ENCODE measurements at regions not wholly inside any gene's neighbourhood (a gene's known extent, or its start where the extent isn't known, plus 50 kb on each side); places are given as distances from the start of the nearest gene placed in this dataset.

GRCh38 chr18:22601481-22601880 lies 183.8 kb upstream of the CTAGE1 start:
- TF ChIP-seq CTCF (IDR thresholded peaks at IDR 0.05) = no peak
- TF ChIP-seq POLR2A (IDR thresholded peaks at IDR 0.05) = no peak

All from body of pancreas (tissue), 4 donors.